ENCODE measurements at regions not wholly inside any gene's neighbourhood (a gene's known extent, or its start where the extent isn't known, plus 50 kb on each side); places are given as distances from the start of the nearest gene placed in this dataset.

- no peak for TF ChIP-seq CTCF (conservative IDR thresholded peaks at IDR 0.05; ENCODE audit: control insufficient read depth, insufficient read depth, low read depth, low read length)
- DNase-seq (ENCODE audit: low read depth), result no peak
- H3K4me3 ChIP-seq (ENCODE audit: control insufficient read depth, low read depth, low read length), result no peak overlapping the region
Observed at GRCh38 chr12:78556651-78557050, 307.9 kb upstream of the SYT1 start.

GRCh38 chr12:78559416-78559815 lies 305.2 kb upstream of the SYT1 start:
- no peak for TF ChIP-seq CTCF (conservative IDR thresholded peaks at IDR 0.05; ENCODE audit: control insufficient read depth, insufficient read depth, low read depth, low read length)
- no peak for DNase-seq (ENCODE audit: low read depth)
- no peak overlapping the region for H3K4me3 ChIP-seq (ENCODE audit: control insufficient read depth, low read depth, low read length)

- H3K4me3 ChIP-seq (ENCODE audit: control insufficient read depth, low read depth, low read length), result no peak overlapping the region
- no peak for TF ChIP-seq CTCF (conservative IDR thresholded peaks at IDR 0.05; ENCODE audit: control insufficient read depth, insufficient read depth, low read depth, low read length)
- DNase-seq (ENCODE audit: low read depth), result no peak
Observed at GRCh38 chr12:78559886-78560285, 304.7 kb upstream of the SYT1 start.

- no peak for DNase-seq (ENCODE audit: low read depth)
- TF ChIP-seq CTCF (conservative IDR thresholded peaks at IDR 0.05; ENCODE audit: control insufficient read depth, insufficient read depth, low read depth, low read length), result no peak
- H3K4me3 ChIP-seq (ENCODE audit: control insufficient read depth, low read depth, low read length), result no peak overlapping the region
Observed at GRCh38 chr12:78560633-78561032, 303.9 kb upstream of the SYT1 start.

GRCh38 chr12:78562368-78563205 lies 302.0 kb upstream of the SYT1 start:
- peak; percentile 53 for DNase-seq (ENCODE audit: low read depth)
- no peak overlapping the region for H3K4me3 ChIP-seq (ENCODE audit: control insufficient read depth, low read depth, low read length)
- TF ChIP-seq CTCF (conservative IDR thresholded peaks at IDR 0.05; ENCODE audit: control insufficient read depth, insufficient read depth, low read depth, low read length), result peak; percentile 45

GRCh38 chr12:78563826-78564225 lies 300.7 kb upstream of the SYT1 start:
- H3K4me3 ChIP-seq (ENCODE audit: control insufficient read depth, low read depth, low read length), result no peak overlapping the region
- no peak for TF ChIP-seq CTCF (conservative IDR thresholded peaks at IDR 0.05; ENCODE audit: control insufficient read depth, insufficient read depth, low read depth, low read length)
- no peak for DNase-seq (ENCODE audit: low read depth)
